ENCODE measurements at regions not wholly inside any gene's neighbourhood (a gene's known extent, or its start where the extent isn't known, plus 50 kb on each side); places are given as distances from the start of the nearest gene placed in this dataset.

DNA sequence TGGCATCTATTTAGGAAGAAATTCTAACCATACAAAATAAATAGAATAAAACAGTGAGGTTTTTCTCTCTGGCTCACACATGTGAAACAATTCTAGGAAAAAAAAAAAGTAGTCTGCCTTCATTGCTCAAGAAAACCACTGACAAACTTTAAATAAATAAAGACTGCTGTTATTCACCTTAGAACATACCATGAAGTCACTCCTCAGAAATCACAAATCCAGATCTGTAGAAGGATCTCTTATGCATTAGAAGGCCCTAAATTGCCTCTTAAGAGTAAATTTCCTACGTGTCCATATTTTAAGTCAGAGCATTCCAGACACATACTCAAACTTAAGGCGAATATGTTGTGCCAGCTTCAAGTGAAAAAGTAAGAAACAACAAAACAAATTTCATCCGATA is 217.3 kb downstream of the ZIC4 start:
- Histone ChIP-seq H3K27ac (ENCODE audit: low read length) (no peak overlapping the region), H3K9me3 (ENCODE audit: insufficient read depth, low read length, severe bottlenecking) (no peaks in the 10 kb centered on the region), H3K4me1 (ENCODE audit: insufficient read depth, low read length) (0 out of 2 replicates have a peak, but pooled peaks cover 6% of the 10 kb centered on the region), H3K36me3 (ENCODE audit: insufficient read depth, low read length) (no peaks in the 10 kb centered on the region), H3K9ac (ENCODE audit: low read depth, low read length) (no peak overlapping the region), H3K79me2 (ENCODE audit: insufficient read depth, low read length) (no peaks in the 10 kb centered on the region), H3K4me3 (ENCODE audit: low read depth in 1 of 2, low read length in 2 of 2) (no peak overlapping the region), H3K27me3 (ENCODE audit: insufficient read depth, low read length, poor library complexity) (no peaks in the 10 kb centered on the region), H4K20me1 (ENCODE audit: insufficient read depth, low read length) (no peaks in the 10 kb centered on the region), H3K4me2 (ENCODE audit: insufficient read depth, low read length) (no peak overlapping the region), H2AFZ (ENCODE audit: low read depth, low read length) (no peak overlapping the region)
- TF ChIP-seq EZH2 (IDR thresholded peaks at IDR 0.05; ENCODE audit: borderline replicate concordance, low read depth, low read length, severe bottlenecking) (no peak), CTCF (IDR thresholded peaks at IDR 0.05; ENCODE audit: borderline replicate concordance, extremely low read depth, low read length, poor library complexity, severe bottlenecking) (no peak)
- DNase-seq (no peak), ATAC-seq (ENCODE audit: insufficient read depth, low read depth) (no peak)

GRCh38 chr3:147187687-147188086 is 218.7 kb downstream of the ZIC4 start:
- Histone ChIP-seq H3K36me3 (ENCODE audit: insufficient read depth, low read length) (no peaks in the 10 kb centered on the region), H3K9me3 (ENCODE audit: insufficient read depth, low read length, severe bottlenecking) (no peaks in the 10 kb centered on the region), H3K27ac (ENCODE audit: low read length) (no peak overlapping the region), H3K79me2 (ENCODE audit: insufficient read depth, low read length) (no peaks in the 10 kb centered on the region), H3K4me2 (ENCODE audit: insufficient read depth, low read length) (no peak overlapping the region), H3K9ac (ENCODE audit: low read depth, low read length) (no peak overlapping the region), H4K20me1 (ENCODE audit: insufficient read depth, low read length) (no peaks in the 10 kb centered on the region), H2AFZ (ENCODE audit: low read depth, low read length) (no peak overlapping the region), H3K4me3 (ENCODE audit: low read depth in 1 of 2, low read length in 2 of 2) (no peak overlapping the region), H3K4me1 (ENCODE audit: insufficient read depth, low read length) (0 out of 2 replicates have a peak, but pooled peaks cover 6% of the 10 kb centered on the region), H3K27me3 (ENCODE audit: insufficient read depth, low read length, poor library complexity) (no peaks in the 10 kb centered on the region)
- TF ChIP-seq EZH2 (IDR thresholded peaks at IDR 0.05; ENCODE audit: borderline replicate concordance, low read depth, low read length, severe bottlenecking) = no peak
- no peak for TF ChIP-seq CTCF (IDR thresholded peaks at IDR 0.05; ENCODE audit: borderline replicate concordance, extremely low read depth, low read length, poor library complexity, severe bottlenecking)
- ATAC-seq (ENCODE audit: insufficient read depth, low read depth) (no peak), DNase-seq (no peak)

GRCh38 chr3:147185781-147186180 is 220.6 kb downstream of the ZIC4 start:
- ATAC-seq (ENCODE audit: insufficient read depth, low read depth) (no peak), DNase-seq (no peak)
- Histone ChIP-seq H3K27me3 (ENCODE audit: insufficient read depth, low read length, poor library complexity) (no peaks in the 10 kb centered on the region), H2AFZ (ENCODE audit: low read depth, low read length) (no peak overlapping the region), H3K27ac (ENCODE audit: low read length) (no peak overlapping the region), H3K4me2 (ENCODE audit: insufficient read depth, low read length) (no peak overlapping the region), H3K9ac (ENCODE audit: low read depth, low read length) (no peak overlapping the region), H3K36me3 (ENCODE audit: insufficient read depth, low read length) (no peaks in the 10 kb centered on the region), H4K20me1 (ENCODE audit: insufficient read depth, low read length) (no peaks in the 10 kb centered on the region), H3K4me1 (ENCODE audit: insufficient read depth, low read length) (0 out of 2 replicates have a peak, but pooled peaks cover 6% of the 10 kb centered on the region), H3K9me3 (ENCODE audit: insufficient read depth, low read length, severe bottlenecking) (no peaks in the 10 kb centered on the region), H3K79me2 (ENCODE audit: insufficient read depth, low read length) (no peaks in the 10 kb centered on the region), H3K4me3 (ENCODE audit: low read depth in 1 of 2, low read length in 2 of 2) (no peak overlapping the region)
- TF ChIP-seq CTCF (IDR thresholded peaks at IDR 0.05; ENCODE audit: borderline replicate concordance, extremely low read depth, low read length, poor library complexity, severe bottlenecking) (no peak), EZH2 (IDR thresholded peaks at IDR 0.05; ENCODE audit: borderline replicate concordance, low read depth, low read length, severe bottlenecking) (no peak)

- Histone ChIP-seq H2AFZ (ENCODE audit: low read depth, low read length) (no peak overlapping the region), H3K9ac (ENCODE audit: low read depth, low read length) (no peak overlapping the region), H3K4me1 (ENCODE audit: insufficient read depth, low read length) (0 out of 2 replicates have a peak, but pooled peaks cover 6% of the 10 kb centered on the region), H3K27ac (ENCODE audit: low read length) (no peak overlapping the region), H3K4me3 (ENCODE audit: low read depth in 1 of 2, low read length in 2 of 2) (no peak overlapping the region), H3K9me3 (ENCODE audit: insufficient read depth, low read length, severe bottlenecking) (no peaks in the 10 kb centered on the region), H4K20me1 (ENCODE audit: insufficient read depth, low read length) (no peaks in the 10 kb centered on the region), H3K4me2 (ENCODE audit: insufficient read depth, low read length) (no peak overlapping the region), H3K79me2 (ENCODE audit: insufficient read depth, low read length) (no peaks in the 10 kb centered on the region), H3K27me3 (ENCODE audit: insufficient read depth, low read length, poor library complexity) (no peaks in the 10 kb centered on the region), H3K36me3 (ENCODE audit: insufficient read depth, low read length) (no peaks in the 10 kb centered on the region)
- no peak for ATAC-seq (ENCODE audit: insufficient read depth, low read depth)
- DNase-seq = no peak
- TF ChIP-seq EZH2 (IDR thresholded peaks at IDR 0.05; ENCODE audit: borderline replicate concordance, low read depth, low read length, severe bottlenecking) = no peak
- TF ChIP-seq CTCF (IDR thresholded peaks at IDR 0.05; ENCODE audit: borderline replicate concordance, extremely low read depth, low read length, poor library complexity, severe bottlenecking) = no peak
Measured at GRCh38 chr3:147184794-147185193, 221.5 kb downstream of the ZIC4 start.
